ENCODE measurements at regions not wholly inside any gene's neighbourhood (a gene's known extent, or its start where the extent isn't known, plus 50 kb on each side); places are given as distances from the start of the nearest gene placed in this dataset.
"Not testable (repeated sequence)": the region's sequence is repeated elsewhere in the genome, so short reads cannot be mapped to it uniquely, and the experiment has no call there.

GRCh38 chr1:91605566-91605965 is 104.9 kb downstream of the CDC7 start:
- DNase-seq (ENCODE audit: low spot score): no peak

GRCh38 chr1:91606546-91607078 is 106.0 kb downstream of the CDC7 start:
- no peak for DNase-seq (ENCODE audit: low spot score)

GRCh38 chr1:91607686-91608085 is 107.0 kb downstream of the CDC7 start:
- DNase-seq (ENCODE audit: low spot score): not testable (repeated sequence)

- no peak for DNase-seq (ENCODE audit: low spot score)
Measured at GRCh38 chr1:91608876-91609275, 108.2 kb downstream of the CDC7 start.

DNA sequence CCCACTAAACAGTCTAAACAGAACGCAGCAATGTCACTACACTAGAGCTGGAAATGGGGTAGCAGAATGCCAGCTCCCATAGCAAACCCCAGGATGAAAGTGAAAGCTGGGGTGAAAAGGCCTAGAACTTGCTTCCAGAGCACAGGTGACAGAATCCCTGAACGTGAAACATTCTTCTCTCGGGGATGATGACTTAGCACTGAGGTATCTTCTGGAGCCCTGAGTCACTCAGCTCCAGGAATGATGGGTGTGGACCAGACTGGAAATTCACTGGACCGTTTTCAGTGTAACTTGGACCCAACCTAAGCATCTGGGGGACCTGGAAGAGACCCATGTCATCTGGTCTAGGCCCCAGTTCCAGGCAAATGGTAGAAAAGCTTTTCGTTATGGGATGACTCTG is 108.9 kb downstream of the CDC7 start:
- DNase-seq (ENCODE audit: low spot score): no peak

- no peak for DNase-seq (ENCODE audit: low spot score)
Measured at GRCh38 chr1:91610102-91610501, 109.5 kb downstream of the CDC7 start.

GRCh38 chr1:91610789-91611188 is 110.1 kb downstream of the CDC7 start:
- DNase-seq (ENCODE audit: low spot score): no peak

GRCh38 chr1:91611483-91611917 is 110.8 kb downstream of the CDC7 start:
- peak; percentile 11 for DNase-seq (ENCODE audit: low spot score)

- DNase-seq (ENCODE audit: low spot score): no peak
Measured at GRCh38 chr1:91613595-91613994, 112.9 kb downstream of the CDC7 start.

- no peak for DNase-seq (ENCODE audit: low spot score)
Measured at GRCh38 chr1:91616712-91617111, 116.1 kb downstream of the CDC7 start.

DNA sequence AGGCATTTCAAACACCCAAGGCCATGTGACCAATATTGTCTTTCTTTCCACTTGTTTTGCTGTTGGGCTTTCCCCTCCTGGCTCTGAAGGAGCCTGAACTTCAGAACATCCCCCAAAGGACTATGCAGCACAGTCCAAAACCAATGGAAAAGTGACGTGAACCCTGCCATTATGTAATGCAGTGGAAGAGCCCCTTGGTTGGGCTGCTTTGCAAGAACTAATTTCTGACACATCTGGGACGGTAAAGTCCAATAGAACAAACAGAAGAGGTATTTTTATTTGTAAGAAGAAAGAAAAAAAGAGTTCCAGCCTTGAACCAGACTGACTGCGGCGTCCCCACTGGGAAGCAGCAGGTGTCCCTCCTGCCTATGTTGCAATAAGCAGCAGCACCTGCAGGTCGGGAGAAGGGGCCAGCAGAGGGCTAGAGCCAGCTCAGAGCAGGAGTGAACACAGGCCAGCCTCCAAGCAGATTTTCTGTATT is 116.7 kb downstream of the CDC7 start:
- DNase-seq (ENCODE audit: low spot score): peak; percentile 29

DNA sequence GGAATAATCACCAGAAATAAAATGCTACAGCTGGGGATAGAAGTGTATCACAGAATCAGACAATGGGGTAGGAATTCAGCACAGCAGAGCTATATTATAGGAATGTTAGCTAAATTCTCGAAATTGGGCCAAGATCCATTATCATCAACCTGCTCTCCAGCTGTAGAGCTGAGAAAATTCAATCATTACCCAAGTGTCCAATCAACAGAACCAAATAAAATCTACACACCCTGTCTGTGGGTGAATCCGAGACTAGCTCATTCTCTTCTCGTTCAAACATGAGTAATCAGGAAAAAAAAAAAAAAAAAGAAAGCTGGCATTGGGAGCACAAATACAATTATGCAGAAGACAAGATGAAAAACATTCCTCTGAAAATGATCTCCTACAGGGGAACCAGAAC is 119.2 kb downstream of the CDC7 start:
- no peak for DNase-seq (ENCODE audit: low spot score)

DNA sequence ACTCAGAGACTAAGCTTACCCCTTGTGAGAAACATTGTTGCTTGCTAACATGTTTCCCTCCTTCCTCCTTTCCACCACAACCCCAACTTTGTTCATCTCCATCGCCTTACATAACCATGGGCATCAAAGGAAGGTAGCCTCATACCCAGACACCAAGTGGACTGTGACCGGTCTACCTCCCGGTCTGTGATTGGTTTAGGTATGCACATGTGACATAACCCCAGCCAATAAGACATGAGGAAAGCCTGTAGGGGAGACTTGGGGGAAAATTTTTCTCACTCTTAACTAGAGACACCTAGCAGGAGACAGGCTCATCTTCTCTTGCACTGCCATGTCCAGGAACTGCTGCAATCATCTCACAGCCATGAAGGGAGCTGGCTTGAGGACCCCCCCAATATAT is 120.7 kb downstream of the CDC7 start:
- no peak for DNase-seq (ENCODE audit: low spot score)

GRCh38 chr1:91621907-91622306 is 121.3 kb downstream of the CDC7 start:
- DNase-seq (ENCODE audit: low spot score): no peak

- DNase-seq (ENCODE audit: low spot score): no peak
Measured at GRCh38 chr1:91622616-91623015, 122.0 kb downstream of the CDC7 start.

DNA sequence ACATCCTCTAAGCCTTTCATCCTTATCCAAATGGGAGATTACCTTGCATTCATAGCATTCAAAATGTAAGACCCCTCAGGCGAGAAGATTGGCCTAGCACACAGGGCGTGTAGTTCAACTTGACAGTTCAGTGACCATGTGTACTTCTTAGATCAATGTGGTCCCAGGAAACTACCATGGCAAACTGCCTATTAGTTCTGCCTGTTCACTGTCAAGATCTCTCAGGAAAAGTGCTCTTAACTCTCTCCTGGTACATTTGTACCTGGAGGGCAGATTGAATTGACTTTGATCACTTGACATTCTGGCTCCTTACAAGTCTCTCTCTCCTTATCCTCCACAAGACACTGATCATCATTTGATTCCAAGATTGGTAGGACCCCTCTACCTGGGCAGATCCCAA is 122.4 kb downstream of the CDC7 start:
- no peak for DNase-seq (ENCODE audit: low spot score)

DNA sequence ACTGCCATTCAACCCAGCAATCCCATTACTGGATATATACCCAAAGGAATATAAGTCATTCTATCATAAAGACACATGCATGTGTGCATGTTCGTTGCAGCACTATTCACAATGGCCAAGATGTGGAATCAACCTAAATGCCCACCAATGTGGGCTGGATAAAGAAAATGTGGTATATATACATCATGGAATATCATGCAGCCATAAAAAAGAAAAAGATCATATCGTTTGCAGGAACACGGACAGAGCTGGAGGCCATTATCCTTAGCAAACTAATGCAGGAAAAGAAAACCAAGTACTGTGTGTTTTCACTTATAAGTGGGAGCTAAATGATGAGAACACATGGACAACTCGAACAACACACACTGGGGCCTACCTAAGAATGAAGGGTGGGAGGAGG is 123.7 kb downstream of the CDC7 start:
- no peak for DNase-seq (ENCODE audit: low spot score)

Small RNAs in the stretch of these regions (small RNA-seq; reads per million reads assigned to genes)
- 0 reads per million in 2 experiments for gene AL714022.1

Measured in SK-N-DZ (cell line).